ENCODE measurements at regions not wholly inside any gene's neighbourhood (a gene's known extent, or its start where the extent isn't known, plus 50 kb on each side); places are given as distances from the start of the nearest gene placed in this dataset.
"Not testable (repeated sequence)": the region's sequence is repeated elsewhere in the genome, so short reads cannot be mapped to it uniquely, and the experiment has no call there.

- DNase-seq: no peak
Observed at GRCh38 chr3:43838877-43839276, 148.1 kb downstream of the ABHD5 start.

- no peak for DNase-seq
Observed at GRCh38 chr3:43843386-43843785, 152.6 kb downstream of the ABHD5 start.

GRCh38 chr3:43844757-43845156 lies 154.0 kb downstream of the ABHD5 start:
- DNase-seq: no peak

- DNase-seq: not testable (repeated sequence)
Observed at GRCh38 chr3:43845553-43845952, 154.8 kb downstream of the ABHD5 start.

- DNase-seq: no peak
Observed at GRCh38 chr3:43852066-43852465, 161.3 kb downstream of the ABHD5 start.

GRCh38 chr3:43854283-43854682 lies 163.5 kb downstream of the ABHD5 start:
- DNase-seq: no peak

GRCh38 chr3:43854916-43855315 lies 164.2 kb downstream of the ABHD5 start:
- no peak for DNase-seq

- peak; percentile 64 for DNase-seq
Observed at GRCh38 chr3:43855674-43856299, 165.0 kb downstream of the ABHD5 start.

- DNase-seq: no peak
Observed at GRCh38 chr3:43856351-43856750, 165.6 kb downstream of the ABHD5 start.

GRCh38 chr3:43856761-43857160 lies 166.0 kb downstream of the ABHD5 start:
- DNase-seq: no peak

GRCh38 chr3:43857361-43858293 lies 166.9 kb downstream of the ABHD5 start:
- DNase-seq: no peak

- DNase-seq: no peak
Observed at GRCh38 chr3:43858294-43858701, 167.6 kb downstream of the ABHD5 start.

- DNase-seq: no peak
Observed at GRCh38 chr3:43859766-43860165, 169.0 kb downstream of the ABHD5 start.

GRCh38 chr3:43861635-43862034 lies 170.9 kb downstream of the ABHD5 start:
- DNase-seq: no peak

- no peak for DNase-seq
Observed at GRCh38 chr3:43862470-43862869, 171.7 kb downstream of the ABHD5 start.

GRCh38 chr3:43862992-43863805 lies 172.5 kb downstream of the ABHD5 start:
- DNase-seq: no peak

- no peak for DNase-seq
Observed at GRCh38 chr3:43863966-43864933, 173.5 kb downstream of the ABHD5 start.

- DNase-seq: no peak
Observed at GRCh38 chr3:43865351-43865750, 174.6 kb downstream of the ABHD5 start.

- no peak for DNase-seq
Observed at GRCh38 chr3:43865887-43866528, 175.3 kb downstream of the ABHD5 start.

- no peak for DNase-seq
Observed at GRCh38 chr3:43866529-43867353, 176.0 kb downstream of the ABHD5 start.

Data from activated CD8-positive, alpha-beta memory T cell treated with anti-CD3 and anti-CD28 coated beads, Interleukin-2, amount 50 U/mL, for 48 hours (primary cell).